HEK293T (cell line): ENCODE measurements at regions not wholly inside any gene's neighbourhood (a gene's known extent, or its start where the extent isn't known, plus 50 kb on each side); places are given as distances from the start of the nearest gene placed in this dataset.

Source experiments
- ARNT ChIP-seq: fragments of 450-650 bp; IDR thresholded peaks from 2 replicates; pipeline ENCODE4 v1.6.1; 2017; ENCODE audit warnings: mild to moderate bottlenecking
- FOXK2 ChIP-seq: fragments of 450-650 bp; IDR thresholded peaks from 2 replicates; pipeline ENCODE4 v1.6.1; 2016; ENCODE audit warnings: mild to moderate bottlenecking
- NFRKB ChIP-seq: fragments of 450-650 bp; IDR thresholded peaks from 2 replicates; pipeline ENCODE4 v1.6.1; 2016; ENCODE audit warnings: mild to moderate bottlenecking, moderate library complexity
- SP1 ChIP-seq: fragments of 450-650 bp; IDR thresholded peaks from 2 replicates; pipeline ENCODE4 v1.6.1; 2017
- SUZ12 ChIP-seq: fragments of 450-650 bp; IDR thresholded peaks from 2 replicates; pipeline ENCODE4 v1.6.1; 2016; ENCODE audit warnings: mild to moderate bottlenecking
- TF ChIP-seq, protein P1 (sequence below): fragments of 450-650 bp; IDR thresholded peaks from 2 replicates; pipeline ENCODE4 v1.6.1; 2016

DNA sequence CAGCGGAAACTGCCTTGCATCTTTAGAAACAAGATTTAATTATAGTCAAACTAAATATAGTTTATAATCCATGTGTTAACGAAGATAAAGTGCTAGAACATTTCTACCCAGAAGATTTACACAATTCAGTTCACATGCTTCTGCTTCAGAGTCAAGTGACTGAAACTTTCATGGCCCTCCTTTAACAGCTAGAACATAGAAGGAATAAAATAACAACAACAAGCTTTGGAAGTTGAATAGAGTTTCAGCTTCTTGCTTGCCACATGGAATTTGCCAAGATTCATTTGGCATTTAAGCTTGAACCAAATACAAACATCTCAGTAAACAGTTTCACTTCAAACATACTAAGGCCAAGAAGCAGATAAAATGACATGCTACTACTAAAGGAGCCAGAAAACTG lies 676.3 kb upstream of the ANO3 start:
- TF ChIP-seq, protein P1, sequence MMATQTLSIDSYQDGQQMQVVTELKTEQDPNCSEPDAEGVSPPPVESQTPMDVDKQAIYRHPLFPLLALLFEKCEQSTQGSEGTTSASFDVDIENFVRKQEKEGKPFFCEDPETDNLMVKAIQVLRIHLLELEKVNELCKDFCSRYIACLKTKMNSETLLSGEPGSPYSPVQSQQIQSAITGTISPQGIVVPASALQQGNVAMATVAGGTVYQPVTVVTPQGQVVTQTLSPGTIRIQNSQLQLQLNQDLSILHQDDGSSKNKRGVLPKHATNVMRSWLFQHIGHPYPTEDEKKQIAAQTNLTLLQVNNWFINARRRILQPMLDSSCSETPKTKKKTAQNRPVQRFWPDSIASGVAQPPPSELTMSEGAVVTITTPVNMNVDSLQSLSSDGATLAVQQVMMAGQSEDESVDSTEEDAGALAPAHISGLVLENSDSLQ: no peak
- TF ChIP-seq SUZ12: no peak
- TF ChIP-seq ARNT: no peak
- no peak for TF ChIP-seq SP1
- TF ChIP-seq NFRKB: no peak
- no peak for TF ChIP-seq FOXK2
